HCT116 (cell line): ENCODE measurements at regions not wholly inside any gene's neighbourhood (a gene's known extent, or its start where the extent isn't known, plus 50 kb on each side); places are given as distances from the start of the nearest gene placed in this dataset.

Source experiments
- ATAC-seq: fragments of 200-7000 bp; cut with Tn5 transposase; 2 replicates; pipeline ENCODE4 v1.9.1; 2020; ENCODE audit warnings: mild to moderate bottlenecking, moderate library complexity
- BruUV-seq: library from RNA; stranded (reverse); fragments of 400-500 nt; replicated peaks from 2 replicates; lab custom pipeline; 2021; lab: Mats Ljungman, UMichigan
- CTCF ChIA-PET: fragments of 300-600 bp; sonication (Branson Sonifier 250); formaldehyde crosslinking; loops from one replicate; lab custom pipeline; 2021; ENCODE audit warnings: antibody characterized with exemption; lab: Charles Lee
- POLR2A ChIA-PET: fragments of 300-600, 350-600 bp; sonication (Branson Sonifier 250); formaldehyde crosslinking; loops from one replicate; lab custom pipeline; 2021; ENCODE audit warnings: antibody characterized with exemption; lab: Charles Lee
- RAD21 ChIA-PET, 2 experiments: fragments of 300-600 bp; sonication (Branson Sonifier 250); formaldehyde crosslinking; loops; one replicate each; lab custom pipeline; 2023; ENCODE audit warnings: low total read pairs in 2 of 2; ENCODE audit not compliant: uncharacterized antibody in 2 of 2, unreplicated experiment in 2 of 2, low non-redundant PET in 1 of 2; lab: Charles Lee
- DNase-seq: peaks from one replicate; pipeline ENCODE4 v3.0.0-alpha.2; 2010; ENCODE audit warnings: low read depth, low spot score
- H2AFZ ChIP-seq: fragments of 200-600 bp; shearing (Covaris generic), sonication (generic); 2 replicates; pipeline ENCODE4 v1.6.1; 2017; ENCODE audit warnings: low read depth, mixed run types, mixed read lengths, antibody characterized with exemption, low read length; ENCODE audit not compliant: poor library complexity, severe bottlenecking
- H3K27ac ChIP-seq: 2 replicates; pipeline ENCODE4 v1.5.1; 2012; ENCODE audit warnings: low read depth, low read length
- H3K27me3 ChIP-seq: fragments of 200-600 bp; sonication (generic); 2 replicates; pipeline ENCODE4 v1.6.1; 2016; ENCODE audit warnings: mixed run types, low read length, mixed read lengths; ENCODE audit not compliant: insufficient read depth
- H3K36me3 ChIP-seq, 2 experiments: fragments of 200-500 bp in 1 of 2; fragments of 200-600 bp in 1 of 2; sonication (Bioruptor generic) in 1 of 2; sonication (generic) in 1 of 2; 2 replicates each; pipeline versions ENCODE4 v1.5.1 to v1.6.1; 2014 to 2016; ENCODE audit warnings: low read length in 2 of 2, inconsistent platforms in 1 of 2, mixed read lengths in 1 of 2, mixed run types in 1 of 2; ENCODE audit not compliant: insufficient read depth in 2 of 2, control insufficient read depth in 1 of 2
- H3K4me1 ChIP-seq, 2 experiments: fragments of 200-600 bp in 1 of 2; sonication (generic) in 1 of 2; 2 replicates each; pipeline versions ENCODE4 v1.5.1 to v1.6.1; 2012 to 2017; ENCODE audit warnings: low read length in 2 of 2, inconsistent platforms in 1 of 2, mild to moderate bottlenecking in 1 of 2, mixed read lengths in 1 of 2, mixed run types in 1 of 2, moderate library complexity in 1 of 2; ENCODE audit not compliant: insufficient read depth in 2 of 2, control insufficient read depth in 1 of 2
- H3K4me2 ChIP-seq: fragments of 200-600 bp; sonication (generic); 2 replicates; pipeline ENCODE4 v1.6.1; 2017; ENCODE audit warnings: mixed run types, low read length, mixed read lengths
- H3K4me3 ChIP-seq, 2 experiments: fragments of 200-600 bp in 1 of 2; sonication (generic) in 1 of 2; replicated peaks in 1 of 2; 2 replicates each; pipeline ENCODE4 v1.5.1; 2011 to 2016; ENCODE audit warnings: low read length in 2 of 2, control low read depth in 1 of 2, low read depth in 1 of 2, mild to moderate bottlenecking in 1 of 2, mixed read lengths in 1 of 2, mixed run types in 1 of 2
- H3K79me2 ChIP-seq: fragments of 200-600 bp; sonication (generic); 2 replicates; pipeline ENCODE4 v1.6.1; 2017; ENCODE audit warnings: mild to moderate bottlenecking, mixed run types, low read length, moderate library complexity, mixed read lengths; ENCODE audit not compliant: insufficient read depth
- H3K9ac ChIP-seq: fragments of 200-600 bp; sonication (generic); 2 replicates; pipeline ENCODE4 v1.6.1; 2016; ENCODE audit warnings: low read length, mixed read lengths
- H3K9me2 ChIP-seq: fragments of 200-600 bp; sonication (generic), shearing (Covaris generic); 2 replicates; pipeline ENCODE4 v1.6.1; 2017; ENCODE audit warnings: mixed run types, mild to moderate bottlenecking, moderate library complexity; ENCODE audit not compliant: insufficient read depth
- H3K9me3 ChIP-seq, 2 experiments: fragments of 200-500 bp in 1 of 2; fragments of 200-600 bp in 1 of 2; sonication (Bioruptor generic) in 1 of 2; sonication (generic) in 1 of 2; 2 replicates each; pipeline ENCODE4 v1.6.1; 2014 to 2017; ENCODE audit warnings: low read length in 2 of 2, mixed read lengths in 2 of 2, inconsistent platforms in 1 of 2, low read depth in 1 of 2, mild to moderate bottlenecking in 1 of 2, mixed run types in 1 of 2, moderate library complexity in 1 of 2; ENCODE audit not compliant: control insufficient read depth in 1 of 2, insufficient read depth in 1 of 2
- H4K20me1 ChIP-seq: fragments of 200-600 bp; sonication (generic), shearing (Covaris generic); 2 replicates; pipeline ENCODE4 v1.6.1; 2017; ENCODE audit warnings: mixed run types, mild to moderate bottlenecking, moderate library complexity; ENCODE audit not compliant: insufficient read depth
- CBX3 ChIP-seq: IDR thresholded peaks from 2 replicates; pipeline ENCODE4 v1.6.1; 2012; ENCODE audit warnings: low read depth
- EGR1 ChIP-seq: IDR thresholded peaks from 2 replicates; pipeline ENCODE4 v1.6.1; 2012; ENCODE audit warnings: low read depth
- EZH2 ChIP-seq: fragments of 200-600 bp; sonication (generic); IDR thresholded peaks from 2 replicates; pipeline ENCODE4 v1.6.1; 2017; ENCODE audit warnings: antibody characterized with exemption, mixed run types
- EZH2phosphoT487 ChIP-seq: fragments of 200-600 bp; IDR thresholded peaks from 2 replicates; pipeline ENCODE4 v1.6.1; 2018; ENCODE audit warnings: antibody characterized with exemption, borderline replicate concordance
- FOSL1 ChIP-seq: IDR thresholded peaks from 2 replicates; pipeline ENCODE4 v1.6.1; 2012; ENCODE audit warnings: low read depth
- JUND ChIP-seq: IDR thresholded peaks from 2 replicates; pipeline ENCODE4 v1.6.1; 2012
- POLR2A ChIP-seq: IDR thresholded peaks from 2 replicates; pipeline ENCODE4 v1.7.0; 2011; ENCODE audit warnings: borderline replicate concordance; ENCODE audit not compliant: insufficient read depth, insufficient read length; ENCODE audit errors: extremely low read depth
- POLR2AphosphoS5 ChIP-seq: IDR thresholded peaks from 2 replicates; pipeline ENCODE4 v1.6.1; 2011; ENCODE audit warnings: mild to moderate bottlenecking, low read depth, low read length, moderate library complexity
- RAD21 ChIP-seq: IDR thresholded peaks from 2 replicates; pipeline ENCODE4 v1.6.1; 2012; ENCODE audit warnings: low read depth, mild to moderate bottlenecking
- SIN3A ChIP-seq: IDR thresholded peaks from 2 replicates; pipeline ENCODE4 v1.6.1; 2012; ENCODE audit warnings: low read depth
- SP1 ChIP-seq: IDR thresholded peaks from 2 replicates; pipeline ENCODE4 v1.6.1; 2012; ENCODE audit warnings: low read depth
- SRF ChIP-seq: IDR thresholded peaks from 2 replicates; pipeline ENCODE4 v1.6.1; 2012; ENCODE audit warnings: low read depth
- TCF7L2 ChIP-seq: IDR thresholded peaks from 2 replicates; pipeline ENCODE4 v1.7.0; 2011; ENCODE audit warnings: borderline replicate concordance, inconsistent platforms; ENCODE audit not compliant: insufficient read depth, insufficient read length; ENCODE audit errors: extremely low read depth
- YY1 ChIP-seq: IDR thresholded peaks from 2 replicates; pipeline ENCODE4 v1.6.1; 2011; ENCODE audit warnings: low read length, low read depth, moderate library complexity, mild to moderate bottlenecking; ENCODE audit not compliant: insufficient replicate concordance; ENCODE audit errors: extremely low read depth
- ZBTB33 ChIP-seq: IDR thresholded peaks from 2 replicates; pipeline ENCODE4 v1.6.1; 2011; ENCODE audit warnings: mild to moderate bottlenecking, low read length, moderate library complexity; ENCODE audit not compliant: insufficient replicate concordance; ENCODE audit errors: extremely low read depth
- ZNF274 ChIP-seq: fragments of 200-500 bp; sonication (Bioruptor generic); IDR thresholded peaks from 2 replicates; pipeline ENCODE4 v1.6.1; 2014; ENCODE audit warnings: mild to moderate bottlenecking, low read depth, low read length, inconsistent platforms
- intact Hi-C: fragments of 100-400 bp; cut with micrococcal nuclease; formaldehyde crosslinking; loops from 2 replicates; pipeline ENCODE4 v1.10.0; 2022
- TF ChIP-seq, protein P1 (sequence below): IDR thresholded peaks from 2 replicates; pipeline ENCODE4 v1.6.1; 2012
- TF ChIP-seq, protein P2 (sequence below), 3 experiments: fragments of 200-600 bp in 1 of 3; sonication (generic) in 1 of 3; IDR thresholded peaks in 2 of 3; conservative IDR thresholded peaks in 1 of 3; 2 replicates each; pipeline ENCODE4 v1.5.1; 2012 to 2017; ENCODE audit warnings: low read depth in 2 of 3, low read length in 2 of 3, antibody characterized with exemption in 1 of 3, borderline replicate concordance in 1 of 3, control low read depth in 1 of 3, mild to moderate bottlenecking in 1 of 3, mixed read lengths in 1 of 3, mixed run types in 1 of 3, moderate library complexity in 1 of 3; ENCODE audit not compliant: insufficient read depth in 1 of 3
- TF ChIP-seq, protein P3 (sequence below): IDR thresholded peaks from 2 replicates; pipeline ENCODE4 v1.6.1; 2012

GRCh38 chr2:156165742-156166141 is 166.8 kb downstream of the NR4A2 start (continued):
- TF ChIP-seq, protein P1, sequence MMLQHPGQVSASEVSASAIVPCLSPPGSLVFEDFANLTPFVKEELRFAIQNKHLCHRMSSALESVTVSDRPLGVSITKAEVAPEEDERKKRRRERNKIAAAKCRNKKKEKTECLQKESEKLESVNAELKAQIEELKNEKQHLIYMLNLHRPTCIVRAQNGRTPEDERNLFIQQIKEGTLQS: no peak
- TF ChIP-seq POLR2AphosphoS5: no peak
- no peak for TF ChIP-seq EZH2phosphoT487
- no peak for TF ChIP-seq EZH2
- TF ChIP-seq YY1: no peak
- TF ChIP-seq ZNF274: no peak
- no peak for TF ChIP-seq CBX3

DNA sequence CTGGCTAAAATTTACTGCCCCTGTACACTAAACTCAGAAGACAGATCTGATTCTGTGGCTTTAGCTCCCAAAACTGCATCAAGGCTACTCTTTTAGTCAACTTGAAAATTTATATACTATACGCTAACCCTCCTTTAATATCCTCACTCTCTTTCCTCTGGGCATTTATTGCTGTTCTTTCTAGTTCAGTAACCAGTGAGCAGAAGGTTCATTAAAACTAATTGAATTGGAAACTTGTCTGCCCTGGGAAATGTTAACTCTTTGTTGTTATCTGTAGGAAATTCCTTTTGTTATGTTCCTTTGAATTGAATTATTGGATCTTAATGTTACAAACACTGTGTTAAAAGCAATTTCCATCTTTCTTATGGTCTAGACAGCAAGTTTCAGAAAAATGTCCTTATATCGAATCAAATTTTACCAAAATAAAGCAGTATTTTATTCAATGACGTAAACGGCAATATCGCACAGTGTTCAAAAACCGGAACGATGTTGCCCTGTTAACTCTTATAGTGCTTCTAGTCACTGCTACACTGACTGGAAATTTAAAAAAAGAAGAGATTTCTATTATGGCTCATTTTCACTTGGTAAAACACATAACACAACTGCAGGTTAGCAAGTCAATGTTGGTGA is 168.3 kb downstream of the NR4A2 start:
- POLR2A ChIA-PET: no interaction called here
- intact Hi-C loops: no loop called here
- no peak overlapping the region for H3K4me3 ChIP-seq
- no peak for TF ChIP-seq EZH2
- TF ChIP-seq EGR1: no peak
- no peak for TF ChIP-seq POLR2A
- TF ChIP-seq SP1: no peak
- TF ChIP-seq, protein P2, sequence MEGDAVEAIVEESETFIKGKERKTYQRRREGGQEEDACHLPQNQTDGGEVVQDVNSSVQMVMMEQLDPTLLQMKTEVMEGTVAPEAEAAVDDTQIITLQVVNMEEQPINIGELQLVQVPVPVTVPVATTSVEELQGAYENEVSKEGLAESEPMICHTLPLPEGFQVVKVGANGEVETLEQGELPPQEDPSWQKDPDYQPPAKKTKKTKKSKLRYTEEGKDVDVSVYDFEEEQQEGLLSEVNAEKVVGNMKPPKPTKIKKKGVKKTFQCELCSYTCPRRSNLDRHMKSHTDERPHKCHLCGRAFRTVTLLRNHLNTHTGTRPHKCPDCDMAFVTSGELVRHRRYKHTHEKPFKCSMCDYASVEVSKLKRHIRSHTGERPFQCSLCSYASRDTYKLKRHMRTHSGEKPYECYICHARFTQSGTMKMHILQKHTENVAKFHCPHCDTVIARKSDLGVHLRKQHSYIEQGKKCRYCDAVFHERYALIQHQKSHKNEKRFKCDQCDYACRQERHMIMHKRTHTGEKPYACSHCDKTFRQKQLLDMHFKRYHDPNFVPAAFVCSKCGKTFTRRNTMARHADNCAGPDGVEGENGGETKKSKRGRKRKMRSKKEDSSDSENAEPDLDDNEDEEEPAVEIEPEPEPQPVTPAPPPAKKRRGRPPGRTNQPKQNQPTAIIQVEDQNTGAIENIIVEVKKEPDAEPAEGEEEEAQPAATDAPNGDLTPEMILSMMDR (IDR thresholded peaks at IDR 0.05 in 2 of 3, conservative IDR thresholded peaks at IDR 0.05 in 1 of 3; ENCODE audit: borderline replicate concordance in 1 of 3, insufficient read depth in 1 of 3, low read depth in 2 of 3, low read length in 2 of 3): no peak
- TF ChIP-seq, protein P3, sequence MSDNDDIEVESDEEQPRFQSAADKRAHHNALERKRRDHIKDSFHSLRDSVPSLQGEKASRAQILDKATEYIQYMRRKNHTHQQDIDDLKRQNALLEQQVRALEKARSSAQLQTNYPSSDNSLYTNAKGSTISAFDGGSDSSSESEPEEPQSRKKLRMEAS: no peak
- no peak for TF ChIP-seq SRF
- no peak for TF ChIP-seq FOSL1
- TF ChIP-seq JUND: no peak
- TF ChIP-seq RAD21: no peak
- no peak for TF ChIP-seq EZH2phosphoT487
- TF ChIP-seq TCF7L2: no peak
- TF ChIP-seq ZBTB33: no peak
- no peak for TF ChIP-seq ZNF274
- TF ChIP-seq CBX3: no peak
- no peak for TF ChIP-seq SIN3A
- no peaks in the 10 kb centered on the region for H3K27me3 ChIP-seq
- no TSS peak for BruUV-seq
- no peaks in the 10 kb centered on the region for H3K9me2 ChIP-seq
- H3K9me3 ChIP-seq: no peaks in the 10 kb centered on the region
- RAD21 ChIA-PET: no interaction called here
- ATAC-seq: no peak
- no peaks in the 10 kb centered on the region for H3K4me1 ChIP-seq
- H3K27ac ChIP-seq: no peak overlapping the region
- H3K79me2 ChIP-seq: no peaks in the 10 kb centered on the region
- no peak overlapping the region for H3K9ac ChIP-seq
- H3K36me3 ChIP-seq: no peaks in the 10 kb centered on the region
- H2AFZ ChIP-seq: no peak overlapping the region
- H4K20me1 ChIP-seq: no peaks in the 10 kb centered on the region
- CTCF ChIA-PET: no interaction called here
- no peak for DNase-seq
- H3K4me2 ChIP-seq: no peak overlapping the region
